Loucy (cell line): ENCODE measurements at regions not wholly inside any gene's neighbourhood (a gene's known extent, or its start where the extent isn't known, plus 50 kb on each side); places are given as distances from the start of the nearest gene placed in this dataset.

Experiments
- H2AFZ ChIP-seq: fragments of 200-600 bp; sonication (generic); 2 replicates; pipeline ENCODE4 v1.6.0; 2016; ENCODE audit warnings: antibody characterized with exemption, mild to moderate bottlenecking, low read length, moderate library complexity
- H3F3A ChIP-seq: fragments of 200-600 bp; 2 replicates; pipeline ENCODE4 v1.6.0; 2016; ENCODE audit warnings: antibody characterized with exemption, low read depth, mild to moderate bottlenecking
- H3K27me3 ChIP-seq: fragments of 200-600 bp; sonication (generic); 2 replicates; pipeline ENCODE4 v1.6.1; 2014; ENCODE audit warnings: low read length, mild to moderate bottlenecking; ENCODE audit not compliant: insufficient read depth, poor library complexity, severe bottlenecking
- H3K36me3 ChIP-seq: fragments of 200-600 bp; sonication (generic); 2 replicates; pipeline ENCODE4 v1.6.1; 2016; ENCODE audit warnings: low read length; ENCODE audit not compliant: insufficient read depth
- H3K4me1 ChIP-seq: fragments of 200-600 bp; sonication (generic); 2 replicates; pipeline ENCODE4 v1.5.1; 2014; ENCODE audit warnings: low read length, mild to moderate bottlenecking; ENCODE audit not compliant: insufficient read depth, poor library complexity, severe bottlenecking
- H3K4me2 ChIP-seq: fragments of 200-600 bp; sonication (generic); 2 replicates; pipeline ENCODE4 v1.6.0; 2014; ENCODE audit warnings: antibody characterized with exemption, low read length, low read depth, mild to moderate bottlenecking; ENCODE audit not compliant: poor library complexity, severe bottlenecking
- H3K4me3 ChIP-seq: fragments of 200-600 bp; sonication (generic); 2 replicates; pipeline ENCODE4 v1.5.1; 2014; ENCODE audit warnings: low read length, mild to moderate bottlenecking, mixed read lengths; ENCODE audit not compliant: poor library complexity, severe bottlenecking
- H3K79me2 ChIP-seq: fragments of 200-600 bp; sonication (generic); 2 replicates; pipeline ENCODE4 v1.6.1; 2014; ENCODE audit warnings: low read length; ENCODE audit not compliant: insufficient read depth
- H3K9ac ChIP-seq: fragments of 200-600 bp; sonication (generic); 2 replicates; pipeline ENCODE4 v1.6.0; 2014; ENCODE audit warnings: mild to moderate bottlenecking, low read depth, low read length, moderate library complexity; ENCODE audit not compliant: poor library complexity, severe bottlenecking
- H3K9me2 ChIP-seq: fragments of 200-600 bp; sonication (generic); replicated peaks from 2 replicates; pipeline ENCODE4 v1.6.1; 2016; ENCODE audit warnings: low read depth, low read length, mixed read lengths
- H3K9me3 ChIP-seq: fragments of 200-600 bp; sonication (generic); 2 replicates; pipeline ENCODE4 v1.6.1; 2014; ENCODE audit warnings: mild to moderate bottlenecking, antibody characterized with exemption, low read length, low read depth; ENCODE audit not compliant: insufficient read depth
- H4K20me1 ChIP-seq: fragments of 200-600 bp; sonication (generic); 2 replicates; pipeline ENCODE4 v1.6.0; 2014; ENCODE audit warnings: antibody characterized with exemption, low read length, mild to moderate bottlenecking; ENCODE audit not compliant: insufficient read depth, poor library complexity, severe bottlenecking
- EZH2phosphoT487 ChIP-seq: fragments of 200-600 bp; IDR thresholded peaks from 2 replicates; pipeline ENCODE4 v1.6.1; 2018; ENCODE audit warnings: antibody characterized with exemption, mild to moderate bottlenecking, moderate library complexity, borderline replicate concordance
- TF ChIP-seq, protein P1 (sequence below): fragments of 200-600 bp; sonication (generic); conservative IDR thresholded peaks from 2 replicates; pipeline ENCODE4 v1.5.1; 2014; ENCODE audit warnings: mild to moderate bottlenecking, antibody characterized with exemption, low read length

DNA sequence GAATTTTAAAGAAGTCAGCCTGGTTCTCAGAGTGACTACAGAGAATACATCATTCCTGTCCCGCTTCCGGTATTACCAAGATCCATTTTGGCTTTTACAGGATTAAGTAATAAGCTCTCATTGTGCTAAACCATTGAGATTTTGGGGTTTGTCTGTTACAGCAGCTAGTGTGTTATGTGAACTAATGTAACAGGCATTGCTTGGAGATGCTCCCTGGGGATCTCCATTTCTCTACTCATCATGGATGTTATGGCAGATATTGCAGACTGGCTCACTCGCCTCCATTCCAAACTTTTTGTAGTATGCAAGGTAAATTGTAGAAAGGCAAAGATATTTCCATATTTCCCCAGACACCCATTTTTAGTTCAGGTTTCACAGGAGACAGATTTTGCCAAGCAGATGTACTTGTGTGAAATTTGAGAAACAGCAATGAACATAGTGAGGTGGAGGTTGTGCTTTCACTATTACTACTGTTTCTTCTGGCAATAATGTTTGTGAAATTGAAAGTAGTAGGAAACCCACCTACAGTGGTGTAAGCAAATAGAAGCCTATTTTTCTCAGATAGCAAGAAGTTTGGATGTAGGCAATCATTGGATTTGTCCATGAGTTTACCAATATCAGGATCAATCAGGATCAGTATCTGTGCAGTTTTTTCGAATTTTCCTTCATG lies 177.1 kb upstream of the GALNT15 start:
- no peaks in the 10 kb centered on the region for H3K36me3 ChIP-seq
- no peaks in the 10 kb centered on the region for H3F3A ChIP-seq
- H3K4me2 ChIP-seq: no peak overlapping the region
- no peaks in the 10 kb centered on the region for H3K4me1 ChIP-seq
- no peak overlapping the region for H2AFZ ChIP-seq
- H3K27me3 ChIP-seq: no peaks in the 10 kb centered on the region
- H3K79me2 ChIP-seq: no peaks in the 10 kb centered on the region
- no peak overlapping the region for H3K9ac ChIP-seq
- H4K20me1 ChIP-seq: no peaks in the 10 kb centered on the region
- H3K4me3 ChIP-seq: no peak overlapping the region
- no peak for TF ChIP-seq EZH2phosphoT487
- TF ChIP-seq, protein P1, sequence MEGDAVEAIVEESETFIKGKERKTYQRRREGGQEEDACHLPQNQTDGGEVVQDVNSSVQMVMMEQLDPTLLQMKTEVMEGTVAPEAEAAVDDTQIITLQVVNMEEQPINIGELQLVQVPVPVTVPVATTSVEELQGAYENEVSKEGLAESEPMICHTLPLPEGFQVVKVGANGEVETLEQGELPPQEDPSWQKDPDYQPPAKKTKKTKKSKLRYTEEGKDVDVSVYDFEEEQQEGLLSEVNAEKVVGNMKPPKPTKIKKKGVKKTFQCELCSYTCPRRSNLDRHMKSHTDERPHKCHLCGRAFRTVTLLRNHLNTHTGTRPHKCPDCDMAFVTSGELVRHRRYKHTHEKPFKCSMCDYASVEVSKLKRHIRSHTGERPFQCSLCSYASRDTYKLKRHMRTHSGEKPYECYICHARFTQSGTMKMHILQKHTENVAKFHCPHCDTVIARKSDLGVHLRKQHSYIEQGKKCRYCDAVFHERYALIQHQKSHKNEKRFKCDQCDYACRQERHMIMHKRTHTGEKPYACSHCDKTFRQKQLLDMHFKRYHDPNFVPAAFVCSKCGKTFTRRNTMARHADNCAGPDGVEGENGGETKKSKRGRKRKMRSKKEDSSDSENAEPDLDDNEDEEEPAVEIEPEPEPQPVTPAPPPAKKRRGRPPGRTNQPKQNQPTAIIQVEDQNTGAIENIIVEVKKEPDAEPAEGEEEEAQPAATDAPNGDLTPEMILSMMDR: no peak
- no peaks in the 10 kb centered on the region for H3K9me3 ChIP-seq
- no peaks in the 10 kb centered on the region for H3K9me2 ChIP-seq

DNA sequence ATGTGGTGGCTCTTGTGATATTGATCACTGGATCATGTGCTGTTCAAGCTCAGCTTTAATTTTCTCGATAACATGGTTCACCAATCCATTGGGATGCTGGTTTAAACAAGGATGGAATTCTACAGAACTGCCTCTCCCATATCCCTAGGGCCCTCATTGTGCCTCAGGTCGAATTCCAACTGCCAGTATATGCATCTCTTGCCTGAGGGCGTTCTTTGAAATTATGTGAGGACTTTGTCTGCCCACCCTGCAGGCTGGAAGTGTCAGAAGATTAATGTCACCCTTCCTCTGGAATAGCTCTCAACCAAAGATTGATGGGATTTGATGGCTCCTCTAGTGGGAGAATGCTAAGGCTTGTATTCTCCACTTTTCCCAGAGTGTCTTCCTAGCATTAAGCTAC lies 175.6 kb upstream of the GALNT15 start:
- no peaks in the 10 kb centered on the region for H3F3A ChIP-seq
- H3K9ac ChIP-seq: no peak overlapping the region
- no peaks in the 10 kb centered on the region for H3K4me1 ChIP-seq
- no peak overlapping the region for H3K4me3 ChIP-seq
- no peaks in the 10 kb centered on the region for H3K27me3 ChIP-seq
- no peaks in the 10 kb centered on the region for H3K9me2 ChIP-seq
- no peaks in the 10 kb centered on the region for H3K36me3 ChIP-seq
- H2AFZ ChIP-seq: no peak overlapping the region
- no peaks in the 10 kb centered on the region for H4K20me1 ChIP-seq
- H3K79me2 ChIP-seq: no peaks in the 10 kb centered on the region
- TF ChIP-seq, protein P1: no peak
- no peak for TF ChIP-seq EZH2phosphoT487
- no peak overlapping the region for H3K4me2 ChIP-seq
- H3K9me3 ChIP-seq: no peaks in the 10 kb centered on the region

DNA sequence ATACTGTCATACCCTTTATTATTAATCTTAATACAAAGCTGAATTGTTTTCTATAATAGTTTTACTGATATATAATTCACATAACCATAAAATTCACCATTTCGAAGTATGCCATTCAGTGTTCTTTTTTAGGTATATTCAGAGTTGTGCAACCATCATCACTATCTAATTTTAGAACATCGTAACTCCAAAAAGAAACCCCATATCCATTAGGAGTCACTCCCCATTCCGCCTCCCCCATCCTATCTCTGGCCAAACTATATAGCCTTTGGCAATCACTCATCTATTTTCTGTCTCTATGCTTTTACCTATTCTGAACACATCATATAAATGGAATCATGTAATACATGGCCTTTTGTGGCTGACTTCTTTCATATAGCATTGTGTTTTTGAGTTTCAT lies 169.7 kb upstream of the GALNT15 start:
- TF ChIP-seq, protein P1: no peak
- no peak for TF ChIP-seq EZH2phosphoT487
- no peaks in the 10 kb centered on the region for H3K27me3 ChIP-seq
- no peak overlapping the region for H3K4me2 ChIP-seq
- H3K9me2 ChIP-seq: no peaks in the 10 kb centered on the region
- H3K4me1 ChIP-seq: no peaks in the 10 kb centered on the region
- no peak overlapping the region for H3K4me3 ChIP-seq
- peaks cover 2% of the 10 kb centered on the region; the same call in 1 of the 2 replicates for H3K9me3 ChIP-seq
- H4K20me1 ChIP-seq: no peaks in the 10 kb centered on the region
- H2AFZ ChIP-seq: no peak overlapping the region
- H3K79me2 ChIP-seq: no peaks in the 10 kb centered on the region
- H3K9ac ChIP-seq: no peak overlapping the region
- H3K36me3 ChIP-seq: no peaks in the 10 kb centered on the region
- no peaks in the 10 kb centered on the region for H3F3A ChIP-seq
